ENCODE measurements at regions not wholly inside any gene's neighbourhood (a gene's known extent, or its start where the extent isn't known, plus 50 kb on each side); places are given as distances from the start of the nearest gene placed in this dataset.

- Histone ChIP-seq H3K27ac (no peak overlapping the region), H3K27me3 (replicated peaks; ENCODE audit: insufficient read depth) (no peaks in the 10 kb centered on the region), H3K4me3 (no peak overlapping the region), H3K9me3 (no peaks in the 10 kb centered on the region), H3K36me3 (no peaks in the 10 kb centered on the region), H3K4me1 (replicated peaks) (no peaks in the 10 kb centered on the region)
- TF ChIP-seq POLR2AphosphoS5 (IDR thresholded peaks at IDR 0.05), result no peak
- TF ChIP-seq CTCF (IDR thresholded peaks at IDR 0.05), result no peak
- no peak for TF ChIP-seq POLR2A (IDR thresholded peaks at IDR 0.05)
- no peak for DNase-seq (ENCODE audit: low spot score)
- intact Hi-C loops (cut with DNase I), result no loop called here
- 45% methylated on average over 5 of the region's 5 CpGs for WGBS
These were observed 56.0 kb downstream of the PLK2 start for GRCh38 chr5:58403822-58404433.

GRCh38 chr5:58401701-58402100 lies 58.2 kb downstream of the PLK2 start:
- Histone ChIP-seq H3K27me3 (replicated peaks; ENCODE audit: insufficient read depth) (no peaks in the 10 kb centered on the region), H3K4me1 (replicated peaks) (no peaks in the 10 kb centered on the region), H3K4me3 (no peak overlapping the region), H3K36me3 (no peaks in the 10 kb centered on the region), H3K27ac (no peak overlapping the region), H3K9me3 (no peaks in the 10 kb centered on the region)
- no peak for DNase-seq (ENCODE audit: low spot score)
- TF ChIP-seq CTCF (IDR thresholded peaks at IDR 0.05) (no peak), POLR2AphosphoS5 (IDR thresholded peaks at IDR 0.05) (no peak), POLR2A (IDR thresholded peaks at IDR 0.05) (no peak)
- intact Hi-C loops (cut with DNase I), result no loop called here
- 75% methylated on average over 2 of the region's 2 CpGs for WGBS

DNA sequence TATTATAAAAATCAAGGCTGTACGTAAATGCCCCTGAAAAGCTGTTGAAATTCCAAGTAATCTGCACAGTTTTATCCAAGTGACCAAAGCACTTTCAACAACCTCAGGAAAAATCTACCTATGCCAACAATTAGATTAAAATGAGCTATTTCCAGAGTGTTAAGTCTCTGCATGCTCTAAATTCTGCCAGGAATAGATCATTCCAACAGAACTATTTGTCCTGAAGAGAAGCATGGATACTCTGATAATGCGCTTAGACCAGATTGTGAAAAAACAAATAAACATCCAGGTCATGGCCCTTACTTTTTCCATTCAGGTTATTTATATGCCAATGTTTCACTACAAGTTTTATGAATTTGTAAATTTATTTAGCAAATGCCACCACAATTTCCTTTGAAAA lies 59.1 kb downstream of the PLK2 start:
- intact Hi-C loops (cut with DNase I), result no loop called here
- Histone ChIP-seq H3K9me3 (no peaks in the 10 kb centered on the region), H3K4me3 (no peak overlapping the region), H3K27ac (no peak overlapping the region), H3K4me1 (replicated peaks) (no peaks in the 10 kb centered on the region), H3K27me3 (replicated peaks; ENCODE audit: insufficient read depth) (no peaks in the 10 kb centered on the region), H3K36me3 (no peaks in the 10 kb centered on the region)
- TF ChIP-seq POLR2A (IDR thresholded peaks at IDR 0.05) (no peak), CTCF (IDR thresholded peaks at IDR 0.05) (no peak), POLR2AphosphoS5 (IDR thresholded peaks at IDR 0.05) (no peak)
- 73% methylated on average over 2 of the region's 2 CpGs for WGBS
- DNase-seq (ENCODE audit: low spot score), result no peak

DNA sequence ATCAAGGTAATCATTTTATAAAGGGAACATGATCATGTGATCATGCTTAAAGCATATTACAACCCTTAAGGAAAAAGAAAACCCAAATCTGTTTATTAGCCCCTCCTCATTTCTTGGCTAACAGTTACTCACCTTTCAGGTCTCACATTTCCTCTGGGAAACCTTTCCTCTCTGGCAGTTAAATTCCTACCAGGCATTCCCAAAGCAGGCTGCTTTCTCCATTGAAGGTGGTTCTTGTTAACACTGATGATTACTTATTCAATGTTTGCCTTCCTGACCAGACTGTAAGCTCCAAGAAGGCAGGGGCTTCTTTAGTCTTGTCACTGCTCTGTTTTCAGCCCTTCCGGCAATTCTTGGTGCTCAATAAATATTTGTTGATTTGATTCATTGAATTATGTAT lies 59.9 kb downstream of the PLK2 start:
- intact Hi-C loops (cut with DNase I), result no loop called here
- 97% methylated on average over 1 of the region's 1 CpG for WGBS
- no peak for TF ChIP-seq POLR2AphosphoS5 (IDR thresholded peaks at IDR 0.05)
- no peak for TF ChIP-seq CTCF (IDR thresholded peaks at IDR 0.05)
- no peak for TF ChIP-seq POLR2A (IDR thresholded peaks at IDR 0.05)

DNA sequence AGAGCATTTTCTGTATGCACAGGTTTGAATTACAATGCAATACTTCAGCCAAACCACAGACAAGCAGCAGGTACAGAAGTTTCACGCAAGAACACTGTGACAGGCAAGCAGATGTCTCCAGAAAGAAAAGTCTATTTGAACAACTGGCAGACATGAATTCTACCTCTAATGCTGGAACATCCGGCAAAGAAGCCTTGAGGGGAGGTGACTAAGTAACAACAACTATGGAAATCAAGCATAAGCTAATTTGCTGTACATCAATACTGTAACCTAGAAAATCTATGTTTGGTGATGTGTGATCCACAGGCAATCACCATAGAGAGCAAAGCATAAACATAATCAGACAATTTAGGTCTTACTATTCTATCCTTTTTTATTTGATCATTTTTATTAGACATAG lies 65.5 kb downstream of the PLK2 start:
- Histone ChIP-seq H3K4me3 (no peak overlapping the region), H3K27me3 (replicated peaks; ENCODE audit: insufficient read depth) (no peaks in the 10 kb centered on the region), H3K9me3 (no peaks in the 10 kb centered on the region), H3K27ac (no peak overlapping the region), H3K36me3 (no peaks in the 10 kb centered on the region), H3K4me1 (replicated peaks) (no peaks in the 10 kb centered on the region)
- intact Hi-C loops (cut with DNase I), result no loop called here
- DNase-seq (ENCODE audit: low spot score), result no peak
- WGBS, result 76% methylated on average over 2 of the region's 2 CpGs
- TF ChIP-seq POLR2AphosphoS5 (IDR thresholded peaks at IDR 0.05), result no peak
- TF ChIP-seq POLR2A (IDR thresholded peaks at IDR 0.05), result no peak
- no peak for TF ChIP-seq CTCF (IDR thresholded peaks at IDR 0.05)

More for the DNA sequence above, 59.9 kb downstream of the PLK2 start:
- no peaks in the 10 kb centered on the region for H3K27me3 ChIP-seq (replicated peaks; ENCODE audit: insufficient read depth)
- H3K4me3 ChIP-seq, result no peak overlapping the region
- H3K9me3 ChIP-seq, result no peaks in the 10 kb centered on the region
- no peak for DNase-seq (ENCODE audit: low spot score)
- no peaks in the 10 kb centered on the region for H3K4me1 ChIP-seq (replicated peaks)
- no peak overlapping the region for H3K27ac ChIP-seq
- H3K36me3 ChIP-seq, result no peaks in the 10 kb centered on the region
